NCI-H2081 (cell line): ENCODE measurements at regions not wholly inside any gene's neighbourhood (a gene's known extent, or its start where the extent isn't known, plus 50 kb on each side); places are given as distances from the start of the nearest gene placed in this dataset.

Experiments
- DNase-seq, 2 experiments: peaks; one replicate each; lab custom pipeline; 2025; lab: John Stamatoyannopoulos, UW

GRCh38 chr2:72004201-72004915 is 143.3 kb downstream of the CYP26B1 start:
- DNase-seq, result no peak

- DNase-seq, result no peak
Observed at GRCh38 chr2:72003796-72004195, 143.9 kb downstream of the CYP26B1 start.

- no peak for DNase-seq
Observed at GRCh38 chr2:72003124-72003523, 144.5 kb downstream of the CYP26B1 start.

- DNase-seq, result no peak
Observed at GRCh38 chr2:72001937-72002690, 145.5 kb downstream of the CYP26B1 start.

- no peak for DNase-seq
Observed at GRCh38 chr2:72000110-72000509, 147.6 kb downstream of the CYP26B1 start.

GRCh38 chr2:71999580-71999979 is 148.1 kb downstream of the CYP26B1 start:
- no peak for DNase-seq

GRCh38 chr2:71997843-71998242 is 149.8 kb downstream of the CYP26B1 start:
- no peak for DNase-seq

GRCh38 chr2:71995067-71995665 is 152.5 kb downstream of the CYP26B1 start:
- DNase-seq, result no peak

- DNase-seq, result no peak
Observed at GRCh38 chr2:71992036-71992435, 155.6 kb downstream of the CYP26B1 start.

GRCh38 chr2:71991397-71991796 is 156.3 kb downstream of the CYP26B1 start:
- DNase-seq, result no peak

- DNase-seq, result no peak
Observed at GRCh38 chr2:71990826-71991225, 156.8 kb downstream of the CYP26B1 start.

GRCh38 chr2:71990122-71990521 is 157.5 kb downstream of the CYP26B1 start:
- DNase-seq, result no peak

- no peak for DNase-seq
Observed at GRCh38 chr2:71989671-71990070, 158.0 kb downstream of the CYP26B1 start.

- no peak for DNase-seq
Observed at GRCh38 chr2:71988170-71988569, 159.5 kb downstream of the CYP26B1 start.

- no peak for DNase-seq
Observed at GRCh38 chr2:71976685-71977084, 171.0 kb downstream of the CYP26B1 start.

- no peak for DNase-seq
Observed at GRCh38 chr2:71974846-71975245, 172.8 kb downstream of the CYP26B1 start.

- DNase-seq, result no peak
Observed at GRCh38 chr2:71971493-71971892, 176.2 kb downstream of the CYP26B1 start.

- DNase-seq, result no peak
Observed at GRCh38 chr2:71965530-71965929, 182.1 kb downstream of the CYP26B1 start.

- DNase-seq, result no peak
Observed at GRCh38 chr2:71962911-71963694, 184.6 kb downstream of the CYP26B1 start.

GRCh38 chr2:71962350-71962749 is 185.3 kb downstream of the CYP26B1 start:
- no peak for DNase-seq

GRCh38 chr2:71961289-71962027 is 186.2 kb downstream of the CYP26B1 start:
- DNase-seq, result no peak

GRCh38 chr2:71959494-71959893 is 188.2 kb downstream of the CYP26B1 start:
- DNase-seq, result no peak
